ENCODE measurements at regions not wholly inside any gene's neighbourhood (a gene's known extent, or its start where the extent isn't known, plus 50 kb on each side); places are given as distances from the start of the nearest gene placed in this dataset.

- no peak for DNase-seq
Measured at GRCh38 chr1:5599541-5599940, 392.7 kb downstream of the NPHP4 start.

GRCh38 chr1:5598824-5599395 lies 393.3 kb downstream of the NPHP4 start:
- DNase-seq: no peak

GRCh38 chr1:5597991-5598823 lies 394.0 kb downstream of the NPHP4 start:
- no peak for DNase-seq

GRCh38 chr1:5597171-5597850 lies 394.9 kb downstream of the NPHP4 start:
- DNase-seq: no peak

- no peak for DNase-seq
Measured at GRCh38 chr1:5596651-5597050, 395.6 kb downstream of the NPHP4 start.

GRCh38 chr1:5595531-5596170 lies 396.6 kb downstream of the NPHP4 start:
- no peak for DNase-seq

GRCh38 chr1:5594056-5594956 lies 397.9 kb downstream of the NPHP4 start:
- DNase-seq: no peak

- no peak for DNase-seq
Measured at GRCh38 chr1:5590717-5591116, 401.5 kb downstream of the NPHP4 start.

- no peak for DNase-seq
Measured at GRCh38 chr1:5586629-5587028, 405.6 kb downstream of the NPHP4 start.

- DNase-seq: no peak
Measured at GRCh38 chr1:5585256-5585655, 407.0 kb downstream of the NPHP4 start.

GRCh38 chr1:5580926-5581325 lies 411.3 kb downstream of the NPHP4 start:
- DNase-seq: no peak

GRCh38 chr1:5579966-5580365 lies 412.3 kb downstream of the NPHP4 start:
- DNase-seq: no peak

- no peak for DNase-seq
Measured at GRCh38 chr1:5578690-5579089, 413.5 kb downstream of the NPHP4 start.

- DNase-seq: no peak
Measured at GRCh38 chr1:5577255-5578040, 414.8 kb downstream of the NPHP4 start.

- no peak for DNase-seq
Measured at GRCh38 chr1:5576673-5577065, 415.6 kb downstream of the NPHP4 start.

GRCh38 chr1:5576011-5576672 lies 416.1 kb downstream of the NPHP4 start:
- DNase-seq: no peak

GRCh38 chr1:5575396-5575940 lies 416.8 kb downstream of the NPHP4 start:
- no peak for DNase-seq

GRCh38 chr1:5574641-5575040 lies 417.6 kb downstream of the NPHP4 start:
- DNase-seq: no peak

GRCh38 chr1:5572794-5573193 lies 419.4 kb downstream of the NPHP4 start:
- DNase-seq: no peak

Data from hypothalamus (tissue), 51 donors.